Peyer's patch (tissue), 4 donors: ENCODE measurements at regions not wholly inside any gene's neighbourhood (a gene's known extent, or its start where the extent isn't known, plus 50 kb on each side); places are given as distances from the start of the nearest gene placed in this dataset.

Experiments
- CTCF ChIP-seq, 6 experiments: fragments of 450-650 bp in 4 of 6; fragments of 200-600 bp in 2 of 6; sonication (generic) in 1 of 6; IDR thresholded peaks; one replicate each; pipeline ENCODE4 v1.5.1; 2017 to 2019; ENCODE audit warnings: antibody characterized with exemption in 6 of 6, mild to moderate bottlenecking in 3 of 6, moderate library complexity in 1 of 6
- POLR2A ChIP-seq, 2 donors: fragments of 450-650 bp; IDR thresholded peaks; one replicate each; pipeline ENCODE4 v1.5.1; 2017; ENCODE audit warnings: antibody characterized with exemption in 2 of 2, mild to moderate bottlenecking in 2 of 2, moderate library complexity in 2 of 2

GRCh38 chr9:20188616-20189369 lies 400.0 kb upstream of the SLC24A2 start:
- no peak for TF ChIP-seq POLR2A (IDR thresholded peaks at IDR 0.05)
- TF ChIP-seq CTCF (IDR thresholded peaks at IDR 0.05): no peak
